HG02840 (cell line): ENCODE measurements at regions not wholly inside any gene's neighbourhood (a gene's known extent, or its start where the extent isn't known, plus 50 kb on each side); places are given as distances from the start of the nearest gene placed in this dataset.
"Not testable (repeated sequence)": the region's sequence is repeated elsewhere in the genome, so short reads cannot be mapped to it uniquely, and the experiment has no call there.

ENCODE experiments used
- ATAC-seq: cut with Tn5 transposase; IDR thresholded peaks from one replicate; pipeline ENCODE4 v1.9.1; 2021; ENCODE audit warnings: mild to moderate bottlenecking, moderate library complexity, moderate number of reproducible peaks; ENCODE audit not compliant: unreplicated experiment, low FRiP score

DNA sequence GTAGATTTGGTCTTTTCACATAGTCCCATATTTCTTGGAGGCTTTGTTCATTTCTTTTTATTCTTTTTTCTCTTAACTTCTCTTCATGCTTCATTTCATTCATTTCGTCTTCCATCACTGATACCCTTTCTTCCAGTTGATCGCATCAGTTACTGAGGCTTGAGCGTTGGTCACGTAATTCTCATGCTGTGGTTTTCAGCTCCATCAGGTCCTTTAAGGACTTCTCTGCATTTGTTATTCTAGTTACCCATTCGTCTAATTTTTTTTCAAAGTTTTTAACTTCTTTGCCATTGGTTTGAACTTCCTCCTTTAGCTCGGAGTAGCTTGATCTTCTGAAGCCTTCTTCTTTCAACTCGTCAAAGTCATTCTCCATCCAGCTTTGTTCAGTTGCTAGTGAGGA lies 387.6 kb upstream of the ZMIZ1 start:
- not testable (repeated sequence) for ATAC-seq

DNA sequence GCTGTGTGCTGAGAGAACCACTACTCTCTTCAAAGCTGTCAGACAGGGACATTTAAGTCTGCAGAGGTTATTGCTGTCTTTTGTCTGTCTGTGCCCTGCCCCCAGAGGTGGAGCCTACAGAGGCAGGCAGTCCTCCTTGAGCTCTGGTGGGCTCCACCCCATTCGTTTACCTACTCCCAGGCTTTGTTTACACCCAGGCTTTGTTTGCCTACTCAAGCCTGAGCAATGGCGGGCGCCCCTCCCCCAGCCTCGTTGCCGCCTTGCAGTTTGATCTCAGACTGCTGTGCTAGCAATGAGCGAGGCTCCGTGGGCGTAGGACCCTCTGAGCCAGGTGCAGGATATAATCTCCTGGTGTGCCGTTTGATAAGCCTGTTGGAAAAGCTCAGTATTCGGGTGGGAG lies 386.8 kb upstream of the ZMIZ1 start:
- not testable (repeated sequence) for ATAC-seq

- no peak for ATAC-seq
Observed at GRCh38 chr10:78684947-78685346, 383.8 kb upstream of the ZMIZ1 start.

DNA sequence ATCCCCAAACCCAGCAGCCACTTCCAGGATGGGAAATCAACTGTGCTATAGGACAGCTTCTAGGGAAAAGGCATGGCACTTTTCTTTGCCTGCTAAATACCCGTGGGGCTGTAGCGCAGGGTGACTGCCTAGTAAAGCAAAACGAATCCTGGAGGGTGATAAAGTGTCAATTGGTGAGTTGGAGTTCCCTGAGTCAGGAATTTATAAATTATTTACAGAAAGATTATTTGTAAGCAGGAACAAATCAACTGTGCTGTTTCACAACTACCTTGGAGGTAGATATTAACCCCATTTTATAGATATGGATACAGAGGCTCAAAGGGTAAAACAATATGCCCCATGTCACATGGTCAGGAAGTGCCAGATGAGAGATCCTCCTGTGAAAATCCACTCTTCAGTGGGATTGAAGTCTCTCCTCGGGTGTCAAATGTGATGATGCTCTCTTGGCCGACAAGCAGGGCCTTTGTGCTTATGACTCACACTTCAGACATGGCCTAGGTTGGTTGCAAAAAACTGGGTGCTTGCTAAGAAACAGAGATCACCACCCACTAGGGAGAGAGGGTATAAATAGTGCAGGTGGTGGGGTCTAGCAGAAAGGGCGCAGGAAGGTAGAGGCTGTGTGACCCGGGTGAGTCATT lies 383.2 kb upstream of the ZMIZ1 start:
- ATAC-seq: no peak

DNA sequence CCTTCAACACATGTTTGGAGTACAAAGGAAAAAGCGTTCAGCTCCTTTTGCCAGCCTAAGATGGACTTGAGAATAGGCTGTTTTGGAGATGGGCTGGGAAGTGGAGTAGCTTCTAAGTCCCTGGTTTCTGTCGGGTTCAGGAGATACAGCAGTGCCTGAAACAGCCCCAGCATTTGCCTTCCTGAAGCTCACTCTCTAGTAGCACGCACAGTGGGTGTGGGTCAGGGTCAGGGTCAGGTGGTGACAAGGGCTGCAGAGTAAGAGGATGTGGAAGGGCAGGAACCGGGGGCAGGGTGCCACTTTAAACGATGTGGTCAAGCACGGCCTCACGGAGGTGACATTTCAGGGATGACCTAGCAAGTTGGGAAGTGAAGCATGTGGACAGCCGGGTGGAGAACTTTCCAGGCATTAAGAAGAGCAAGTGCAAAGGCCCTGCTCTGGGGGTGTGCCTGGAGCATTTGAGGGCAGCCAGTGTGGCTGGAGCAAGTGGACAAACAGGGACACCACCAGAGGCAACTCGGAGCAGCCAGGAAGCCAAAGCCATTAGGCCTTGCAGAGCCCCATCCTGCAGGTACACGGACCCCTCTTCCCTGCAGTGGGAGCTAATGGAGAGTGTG lies 382.2 kb upstream of the ZMIZ1 start:
- no peak for ATAC-seq

GRCh38 chr10:78687626-78688025 lies 381.1 kb upstream of the ZMIZ1 start:
- no peak for ATAC-seq

- no peak for ATAC-seq
Observed at GRCh38 chr10:78688230-78688900, 380.4 kb upstream of the ZMIZ1 start.

- ATAC-seq: no peak
Observed at GRCh38 chr10:78688901-78689583, 379.7 kb upstream of the ZMIZ1 start.

DNA sequence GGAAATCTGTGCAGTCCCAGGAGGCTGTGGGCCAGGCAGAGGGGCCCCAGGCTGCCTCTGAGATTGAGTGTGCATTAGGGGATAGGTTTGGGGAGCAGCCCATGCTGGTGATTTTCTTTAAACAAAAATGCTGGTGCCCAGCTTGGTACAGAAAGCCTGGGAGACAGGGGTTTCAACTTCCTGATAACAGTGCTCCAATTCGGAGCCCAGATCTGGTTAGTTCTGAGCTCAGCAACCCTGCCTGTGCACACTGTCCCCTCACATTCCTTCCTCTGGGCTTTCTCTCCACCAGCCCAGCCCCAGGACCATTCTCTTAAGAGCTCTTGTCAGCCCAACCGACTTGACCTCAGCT lies 379.2 kb upstream of the ZMIZ1 start:
- ATAC-seq: no peak

GRCh38 chr10:78690354-78691111 lies 378.2 kb upstream of the ZMIZ1 start:
- ATAC-seq: no peak

DNA sequence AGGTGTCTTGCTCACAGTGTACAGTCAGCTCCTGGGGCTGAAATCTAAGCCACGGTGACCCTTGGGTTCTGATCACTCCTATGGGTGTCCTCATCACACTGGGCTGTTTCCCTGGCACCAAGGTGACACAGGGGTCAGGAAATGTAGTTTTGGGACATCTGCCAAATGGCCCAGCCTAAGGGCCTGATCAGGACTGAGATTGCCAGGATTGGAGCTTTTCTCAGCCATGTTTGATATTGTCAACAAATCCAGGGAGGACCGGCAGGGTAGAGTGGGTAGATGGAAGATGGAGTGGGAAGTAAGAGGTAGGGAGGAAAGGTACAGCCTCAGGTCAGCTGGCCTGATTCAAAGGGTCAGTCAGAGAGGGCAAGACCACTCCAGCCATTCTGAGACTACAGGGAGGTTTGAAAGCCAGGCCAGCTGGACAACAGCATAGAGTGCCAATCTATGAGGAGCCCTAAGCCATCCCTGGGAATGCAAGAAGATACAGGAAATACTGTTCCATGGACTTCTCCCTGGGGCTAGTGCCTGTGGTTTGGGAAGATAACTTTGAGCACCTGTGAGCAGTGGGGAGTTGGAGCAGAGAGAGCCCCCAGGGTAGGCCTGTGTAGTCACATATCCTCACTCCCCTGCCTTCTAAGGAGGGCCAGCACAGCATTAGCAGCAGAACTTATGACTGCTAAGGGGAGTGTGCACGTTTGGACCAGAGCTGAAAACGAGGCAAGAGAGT lies 377.3 kb upstream of the ZMIZ1 start:
- no peak for ATAC-seq

DNA sequence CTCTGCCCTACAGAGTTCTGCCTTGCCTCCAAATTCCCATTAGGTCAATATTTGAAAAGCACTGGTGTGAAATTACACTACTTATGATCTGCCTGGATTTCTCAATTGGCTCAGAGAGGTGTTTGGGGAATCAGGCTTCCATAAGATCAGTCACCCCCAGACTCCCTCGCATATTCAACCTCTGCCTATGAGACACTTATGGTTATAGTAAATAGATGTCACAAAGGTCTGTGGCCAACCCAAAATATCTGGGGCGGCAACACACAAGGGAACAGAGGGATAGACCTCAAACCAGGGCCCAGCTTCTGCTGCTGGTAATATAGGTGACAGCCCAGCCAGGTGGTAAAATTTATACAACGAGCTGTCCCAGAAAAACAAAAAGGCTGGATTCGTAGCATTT lies 376.7 kb upstream of the ZMIZ1 start:
- no peak for ATAC-seq

DNA sequence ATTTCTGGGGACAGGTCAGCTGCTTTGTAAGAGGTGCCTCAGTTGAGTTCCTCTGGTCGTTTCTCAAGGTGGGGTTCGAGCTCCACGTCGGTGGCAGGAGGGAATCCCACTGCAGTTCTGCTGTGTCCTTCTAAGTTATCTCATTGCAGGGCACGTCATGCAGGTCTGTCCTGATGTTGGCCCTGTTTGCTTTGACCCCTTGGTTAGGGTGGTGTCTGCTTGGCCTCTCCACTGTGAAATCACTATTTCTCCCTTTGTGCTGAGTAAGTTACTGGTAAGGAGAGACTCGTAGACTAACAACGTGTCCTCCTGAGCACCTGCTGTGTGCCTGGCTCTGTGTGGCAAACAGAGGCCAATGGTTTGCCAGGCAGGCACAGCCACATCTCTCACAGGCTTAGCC lies 372.9 kb upstream of the ZMIZ1 start:
- no peak for ATAC-seq

GRCh38 chr10:78696791-78697395 lies 371.9 kb upstream of the ZMIZ1 start:
- no peak for ATAC-seq

- ATAC-seq: no peak
Observed at GRCh38 chr10:78699971-78700370, 368.8 kb upstream of the ZMIZ1 start.

DNA sequence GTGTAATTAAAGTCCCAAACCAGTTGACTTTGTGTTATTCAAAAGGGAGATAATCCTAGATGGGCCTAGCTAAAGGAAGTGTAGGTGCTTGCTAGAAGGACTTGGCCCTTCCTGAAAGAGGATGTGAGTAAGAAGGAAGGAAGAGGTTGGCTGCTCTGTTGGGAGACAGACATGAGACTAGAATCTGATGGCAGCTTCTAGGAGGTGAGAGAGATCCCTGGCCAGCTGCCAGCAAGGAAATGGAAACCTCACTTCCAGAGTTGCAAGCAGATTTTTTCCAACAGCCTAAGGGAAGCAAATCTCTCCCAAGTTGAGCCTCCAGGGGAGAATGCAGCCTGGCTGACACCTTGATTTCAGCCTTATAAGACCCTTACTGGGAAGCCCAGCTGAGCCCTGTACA lies 368.4 kb upstream of the ZMIZ1 start:
- ATAC-seq: no peak

- ATAC-seq: no peak
Observed at GRCh38 chr10:78700816-78701520, 367.8 kb upstream of the ZMIZ1 start.

DNA sequence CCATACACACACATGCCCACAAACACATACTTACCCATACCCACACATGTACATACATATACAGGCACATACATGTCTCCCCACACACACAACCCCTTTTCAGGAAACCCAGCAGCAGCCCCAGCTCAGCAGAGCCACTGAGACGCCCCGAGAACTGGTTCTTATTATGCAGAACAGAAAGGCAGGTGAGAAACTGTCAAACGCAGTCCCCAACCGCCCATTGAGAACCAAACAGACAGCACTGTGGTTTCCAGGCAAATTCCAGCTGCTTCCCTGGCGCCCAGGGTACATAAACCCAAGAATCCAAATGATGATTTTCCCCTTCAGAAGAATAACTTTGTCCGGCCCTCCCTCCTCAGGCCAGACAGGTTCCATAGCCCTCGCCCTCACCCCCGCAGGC lies 366.6 kb upstream of the ZMIZ1 start:
- ATAC-seq: no peak

- no peak for ATAC-seq
Observed at GRCh38 chr10:78702876-78703275, 365.9 kb upstream of the ZMIZ1 start.
